ENCODE measurements at regions not wholly inside any gene's neighbourhood (a gene's known extent, or its start where the extent isn't known, plus 50 kb on each side); places are given as distances from the start of the nearest gene placed in this dataset.

- Histone ChIP-seq H3K9ac (replicated peaks in 1 of 4; ENCODE audit: extremely low read depth in 1 of 4, low read depth in 3 of 4, low read length in 3 of 4) (no peak overlapping the region), H3K79me2 (ENCODE audit: control insufficient read depth in 1 of 2, insufficient read depth in 2 of 2, low read length in 2 of 2) (no peaks in the 10 kb centered on the region), H4K5ac (ENCODE audit: insufficient read length, low read depth, low read length) (no peak overlapping the region), H2AFZ (ENCODE audit: low read length) (no peak overlapping the region), H2BK12ac (ENCODE audit: low read depth, low read length) (no peak overlapping the region), H3K9me3 (ENCODE audit: insufficient read depth in 2 of 2, low read depth in 1 of 2, low read length in 1 of 2) (no peaks in the 10 kb centered on the region), H2BK15ac (ENCODE audit: low read length) (no peak overlapping the region), H2BK20ac (ENCODE audit: low read length) (no peak overlapping the region), H3K27me3 (replicated peaks in 1 of 4; ENCODE audit: control insufficient read depth in 3 of 4, extremely low read depth in 1 of 4, insufficient read depth in 3 of 4, low read length in 3 of 4) (no peaks in the 10 kb centered on the region; a peak in 1 of 7 replicates), H4K91ac (replicated peaks; ENCODE audit: insufficient read length, low read length) (no peak overlapping the region), H4K20me1 (replicated peaks in 1 of 2; ENCODE audit: control insufficient read depth in 1 of 2, insufficient read depth in 2 of 2, low read length in 2 of 2) (no peaks in the 10 kb centered on the region), H3K36me3 (ENCODE audit: control insufficient read depth in 2 of 4, insufficient read depth in 4 of 4, low read length in 3 of 4) (no peaks in the 10 kb centered on the region), H3K79me1 (ENCODE audit: low read depth, low read length) (no peaks in the 10 kb centered on the region), H3K4me1 (replicated peaks in 1 of 4; ENCODE audit: control insufficient read depth in 3 of 4, insufficient read depth in 4 of 4, low read length in 3 of 4) (peaks cover 0 to 3% (median 1%) of the 10 kb centered on the region in 4 experiments; a peak in 4 of 7 replicates), H4K8ac (ENCODE audit: extremely low read depth, insufficient read depth, low read length) (no peak overlapping the region), H3K4ac (replicated peaks; ENCODE audit: insufficient read length, low read depth, low read length) (no peak overlapping the region), H3K56ac (replicated peaks; ENCODE audit: insufficient read length, low read depth, low read length) (no peak overlapping the region), H2BK5ac (ENCODE audit: low read depth, low read length) (no peak overlapping the region), H3K4me3 (ENCODE audit: extremely low read depth in 1 of 4, insufficient read depth in 2 of 4, low read depth in 3 of 4, low read length in 4 of 4) (no peak overlapping the region), H3K18ac (ENCODE audit: extremely low read depth, low read length) (no peak overlapping the region), H2AK5ac (ENCODE audit: low read depth, low read length) (no peak overlapping the region), H3K4me2 (ENCODE audit: insufficient read depth in 1 of 2, low read depth in 2 of 2, low read length in 2 of 2) (no peak overlapping the region), H3K23ac (ENCODE audit: insufficient read length) (no peak overlapping the region), H3K23me2 (ENCODE audit: low read depth, low read length) (no peaks in the 10 kb centered on the region), H3K27ac (ENCODE audit: low read depth, low read length) (no peak overlapping the region), H2BK120ac (replicated peaks; ENCODE audit: low read depth, low read length) (no peak overlapping the region), H3K14ac (ENCODE audit: insufficient read length) (no peak overlapping the region)
- CTCF ChIA-PET (ENCODE audit: partially characterized antibody): interaction anchor here (0.9 to 1.2 kb wide), 2 partner anchors 79 to 131 kb away, joined by 3 to 5 read pairs; no protein-coding TSS in a partner anchor
- WGBS, 2 experiments (ENCODE audit: extremely low coverage in 1 of 2, insufficient coverage in 1 of 2, insufficient read length in 1 of 2, insufficient replicate concordance in 2 of 2, low coverage in 1 of 2, low lambda C conversion rate in 2 of 2, missing lambda C conversion rate in 1 of 2): 92% methylated on average over 6 of the region's 6 CpGs; no CpG with 5 or more reads in 1 of the 2 experiments
- TF ChIP-seq KDM1A (IDR thresholded peaks at IDR 0.05; ENCODE audit: borderline replicate concordance, low read length) (no peak), EP300 (IDR thresholded peaks at IDR 0.05; ENCODE audit: borderline replicate concordance in 1 of 2, low read depth in 2 of 2, low read length in 2 of 2) (no peak), RFX5 (IDR thresholded peaks at IDR 0.05; ENCODE audit: borderline replicate concordance, low read depth, low read length) (no peak), CHD2 (IDR thresholded peaks at IDR 0.05; ENCODE audit: low read length) (no peak), TBP (IDR thresholded peaks at IDR 0.05; ENCODE audit: low read depth, low read length) (no peak), CBX5 (IDR thresholded peaks at IDR 0.05; ENCODE audit: low read depth, low read length) (no peak), KDM4A (IDR thresholded peaks at IDR 0.05; ENCODE audit: low read depth, low read length, severe bottlenecking) (no peak), SUZ12 (IDR thresholded peaks at IDR 0.05; ENCODE audit: low read length) (no peak), CEBPB (IDR thresholded peaks at IDR 0.05; ENCODE audit: low read depth, low read length) (no peak), MAX (IDR thresholded peaks at IDR 0.05) (no peak), ATF2 (IDR thresholded peaks at IDR 0.05; ENCODE audit: low read length) (no peak), HDAC6 (IDR thresholded peaks at IDR 0.05; ENCODE audit: low read depth, low read length) (no peak)
- POLR2A ChIA-PET (ENCODE audit: partially characterized antibody): no interaction called here
- FAIRE-seq (no peak), DNase-seq (ENCODE audit: low read depth in 1 of 2, low spot score in 2 of 2) (no peak)
Observed at GRCh38 chr5:173493846-173494245, 122.6 kb downstream of the BOD1 start.

Data from H1 (cell line).